Panc1 (cell line): ENCODE measurements at regions not wholly inside any gene's neighbourhood (a gene's known extent, or its start where the extent isn't known, plus 50 kb on each side); places are given as distances from the start of the nearest gene placed in this dataset.
A peak's percentile ranks its signal among the peaks of the same experiment; 100 is the strongest.

Experiments used
- ATAC-seq: fragments of 200-7000 bp; cut with Tn5 transposase; 2 replicates; pipeline ENCODE4 v1.9.1; 2020; ENCODE audit warnings: mild to moderate bottlenecking, moderate library complexity
- BruUV-seq: library from RNA; stranded (reverse); fragments of 400-500 nt; replicated peaks from 2 replicates; lab custom pipeline; 2021; lab: Mats Ljungman, UMichigan
- CTCF ChIA-PET: fragments of 300-600 bp; sonication (Branson Sonifier 250); formaldehyde crosslinking; loops from one replicate; lab custom pipeline; 2022; ENCODE audit warnings: antibody characterized with exemption; lab: Charles Lee
- POLR2A ChIA-PET: fragments of 300-600 bp; sonication (Branson Sonifier 250); formaldehyde crosslinking; loops from one replicate; lab custom pipeline; 2022; ENCODE audit warnings: antibody characterized with exemption; lab: Charles Lee
- DNase-seq: peaks from one replicate; pipeline ENCODE4 v3.0.0-alpha.2; 2010; ENCODE audit warnings: low read depth, low spot score
- H3K27ac ChIP-seq: 2 replicates; pipeline ENCODE4 v1.5.1; 2011; ENCODE audit warnings: mild to moderate bottlenecking, low read length, inconsistent platforms
- H3K27me3 ChIP-seq: fragments of 200-500 bp; sonication (Bioruptor generic); 2 replicates; pipeline ENCODE4 v1.6.0; 2014; ENCODE audit warnings: low read length, inconsistent platforms; ENCODE audit not compliant: control insufficient read depth, insufficient read depth
- H3K36me3 ChIP-seq: fragments of 200-500 bp; sonication (Bioruptor generic); 2 replicates; pipeline ENCODE4 v1.5.1; 2014; ENCODE audit warnings: inconsistent platforms, mild to moderate bottlenecking, low read length, moderate library complexity; ENCODE audit not compliant: control insufficient read depth, insufficient read depth
- H3K4me1 ChIP-seq: 2 replicates; pipeline ENCODE4 v1.5.1; 2011; ENCODE audit warnings: inconsistent platforms, mild to moderate bottlenecking, low read length, moderate library complexity; ENCODE audit not compliant: control insufficient read depth, insufficient read depth
- H3K4me3 ChIP-seq, 2 experiments: 2 replicates each; pipeline ENCODE4 v1.5.1; 2011 to 2012; ENCODE audit warnings: low read depth in 2 of 2, low read length in 2 of 2, mild to moderate bottlenecking in 2 of 2, inconsistent platforms in 1 of 2, moderate library complexity in 1 of 2
- H3K9me3 ChIP-seq: fragments of 200-500 bp; sonication (Bioruptor generic); 2 replicates; pipeline ENCODE4 v1.5.1; 2014; ENCODE audit warnings: low read depth, mild to moderate bottlenecking, inconsistent platforms, low read length, moderate library complexity; ENCODE audit not compliant: control insufficient read depth, insufficient read depth
- POLR2AphosphoS5 ChIP-seq: IDR thresholded peaks from 2 replicates; pipeline ENCODE4 v1.6.1; 2012; ENCODE audit warnings: mild to moderate bottlenecking, low read depth, low read length, moderate library complexity
- SIN3A ChIP-seq: IDR thresholded peaks from 2 replicates; pipeline ENCODE4 v1.6.1; 2012; ENCODE audit warnings: low read depth, mild to moderate bottlenecking, low read length, moderate library complexity, borderline replicate concordance; ENCODE audit not compliant: insufficient read depth
- TCF7L2 ChIP-seq: IDR thresholded peaks from 2 replicates; pipeline ENCODE4 v1.6.1; 2011; ENCODE audit warnings: mild to moderate bottlenecking, low read depth, low read length, inconsistent platforms
- in situ Hi-C: cut with HindIII; loops from 2 replicates; pipeline ENCODE4 v1.10.0; 2016; ENCODE audit warnings: low sequenced_read_pairs, low pct_unique_long_range_greater_than_20kb
- intact Hi-C: fragments of 100-400 bp; cut with micrococcal nuclease; formaldehyde crosslinking; loops from one replicate; pipeline ENCODE4 v1.10.0; 2022; ENCODE audit not compliant: unreplicated experiment
- TF ChIP-seq, protein P1 (sequence below), 2 experiments: IDR thresholded peaks; 2 replicates each; pipeline ENCODE4 v1.6.1; 2011 to 2012; ENCODE audit warnings: low read depth in 2 of 2, control low read depth in 1 of 2, low read length in 1 of 2, mild to moderate bottlenecking in 1 of 2, moderate library complexity in 1 of 2; ENCODE audit not compliant: insufficient read depth in 1 of 2
- TF ChIP-seq, protein P2 (sequence below): fragments of 450-650 bp; IDR thresholded peaks from 2 replicates; pipeline ENCODE4 v1.5.1; 2017; ENCODE audit warnings: mild to moderate bottlenecking

DNA sequence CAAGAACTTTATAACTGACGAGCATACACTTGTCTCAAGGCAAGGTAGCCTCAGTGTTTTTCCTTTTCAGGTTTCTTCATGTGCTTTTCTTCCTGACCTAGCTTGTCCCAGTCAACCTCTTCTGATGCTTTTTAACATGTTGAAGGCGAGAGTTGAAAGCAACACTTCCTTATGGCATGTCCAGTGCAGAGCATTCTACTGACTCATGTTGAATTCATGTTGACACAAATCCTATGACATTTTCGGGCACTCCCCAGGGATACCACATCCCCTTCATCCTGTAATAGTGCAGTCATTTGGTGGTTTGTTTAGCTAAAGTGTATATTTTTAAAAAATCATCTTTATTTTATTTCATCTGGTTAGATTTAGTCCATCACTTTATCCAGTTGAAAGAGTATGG is 75.9 kb upstream of the CBLB start:
- no peaks in the 10 kb centered on the region for H3K9me3 ChIP-seq
- H3K27me3 ChIP-seq = no peaks in the 10 kb centered on the region
- no peak overlapping the region for H3K4me3 ChIP-seq
- ChIA-PET POLR2A (no interaction called here), CTCF (no interaction called here)
- no TSS peak for BruUV-seq
- no peak overlapping the region for H3K27ac ChIP-seq
- no peaks in the 10 kb centered on the region for H3K36me3 ChIP-seq
- TF ChIP-seq POLR2AphosphoS5 (no peak), TCF7L2 (no peak)
- peak; percentile 30 for DNase-seq
- no peak for ATAC-seq
- intact Hi-C loops = no loop called here
- H3K4me1 ChIP-seq = no peaks in the 10 kb centered on the region
- in situ Hi-C loops = no loop called here

DNA sequence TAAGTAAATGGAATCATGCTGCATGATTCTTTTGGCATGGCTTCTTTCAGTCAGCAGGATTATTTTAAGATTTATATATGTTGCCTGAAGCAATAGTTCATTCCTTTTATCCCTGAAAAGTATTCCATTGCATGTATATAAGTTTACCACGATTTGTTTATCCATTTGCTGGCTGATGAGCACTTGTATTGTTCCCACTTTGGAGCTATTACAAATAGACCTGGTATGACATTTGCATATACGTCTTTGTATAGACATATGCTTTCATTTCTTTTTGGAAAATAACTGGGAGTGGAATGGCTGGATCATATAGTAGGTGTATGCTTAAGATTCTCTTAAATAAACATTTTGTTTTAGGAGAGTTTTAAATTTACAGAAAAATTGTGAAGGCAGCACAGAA is 79.3 kb upstream of the CBLB start:
- no TSS peak for BruUV-seq
- Histone ChIP-seq H3K27me3 (no peaks in the 10 kb centered on the region), H3K9me3 (no peaks in the 10 kb centered on the region), H3K27ac (no peak overlapping the region), H3K4me3 (no peak overlapping the region), H3K4me1 (no peaks in the 10 kb centered on the region), H3K36me3 (no peaks in the 10 kb centered on the region)
- ChIA-PET CTCF (no interaction called here), POLR2A (no interaction called here)
- no peak for DNase-seq
- no peak for ATAC-seq
- intact Hi-C loops (no loop called here), in situ Hi-C loops (no loop called here)
- TF ChIP-seq POLR2AphosphoS5 (no peak), SIN3A (no peak), TCF7L2 (no peak)
- TF ChIP-seq, protein P1, sequence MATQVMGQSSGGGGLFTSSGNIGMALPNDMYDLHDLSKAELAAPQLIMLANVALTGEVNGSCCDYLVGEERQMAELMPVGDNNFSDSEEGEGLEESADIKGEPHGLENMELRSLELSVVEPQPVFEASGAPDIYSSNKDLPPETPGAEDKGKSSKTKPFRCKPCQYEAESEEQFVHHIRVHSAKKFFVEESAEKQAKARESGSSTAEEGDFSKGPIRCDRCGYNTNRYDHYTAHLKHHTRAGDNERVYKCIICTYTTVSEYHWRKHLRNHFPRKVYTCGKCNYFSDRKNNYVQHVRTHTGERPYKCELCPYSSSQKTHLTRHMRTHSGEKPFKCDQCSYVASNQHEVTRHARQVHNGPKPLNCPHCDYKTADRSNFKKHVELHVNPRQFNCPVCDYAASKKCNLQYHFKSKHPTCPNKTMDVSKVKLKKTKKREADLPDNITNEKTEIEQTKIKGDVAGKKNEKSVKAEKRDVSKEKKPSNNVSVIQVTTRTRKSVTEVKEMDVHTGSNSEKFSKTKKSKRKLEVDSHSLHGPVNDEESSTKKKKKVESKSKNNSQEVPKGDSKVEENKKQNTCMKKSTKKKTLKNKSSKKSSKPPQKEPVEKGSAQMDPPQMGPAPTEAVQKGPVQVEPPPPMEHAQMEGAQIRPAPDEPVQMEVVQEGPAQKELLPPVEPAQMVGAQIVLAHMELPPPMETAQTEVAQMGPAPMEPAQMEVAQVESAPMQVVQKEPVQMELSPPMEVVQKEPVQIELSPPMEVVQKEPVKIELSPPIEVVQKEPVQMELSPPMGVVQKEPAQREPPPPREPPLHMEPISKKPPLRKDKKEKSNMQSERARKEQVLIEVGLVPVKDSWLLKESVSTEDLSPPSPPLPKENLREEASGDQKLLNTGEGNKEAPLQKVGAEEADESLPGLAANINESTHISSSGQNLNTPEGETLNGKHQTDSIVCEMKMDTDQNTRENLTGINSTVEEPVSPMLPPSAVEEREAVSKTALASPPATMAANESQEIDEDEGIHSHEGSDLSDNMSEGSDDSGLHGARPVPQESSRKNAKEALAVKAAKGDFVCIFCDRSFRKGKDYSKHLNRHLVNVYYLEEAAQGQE (IDR thresholded peaks at IDR 0.05; ENCODE audit: insufficient read depth in 1 of 2, low read depth in 2 of 2, low read length in 1 of 2) = no peak
- TF ChIP-seq, protein P2, sequence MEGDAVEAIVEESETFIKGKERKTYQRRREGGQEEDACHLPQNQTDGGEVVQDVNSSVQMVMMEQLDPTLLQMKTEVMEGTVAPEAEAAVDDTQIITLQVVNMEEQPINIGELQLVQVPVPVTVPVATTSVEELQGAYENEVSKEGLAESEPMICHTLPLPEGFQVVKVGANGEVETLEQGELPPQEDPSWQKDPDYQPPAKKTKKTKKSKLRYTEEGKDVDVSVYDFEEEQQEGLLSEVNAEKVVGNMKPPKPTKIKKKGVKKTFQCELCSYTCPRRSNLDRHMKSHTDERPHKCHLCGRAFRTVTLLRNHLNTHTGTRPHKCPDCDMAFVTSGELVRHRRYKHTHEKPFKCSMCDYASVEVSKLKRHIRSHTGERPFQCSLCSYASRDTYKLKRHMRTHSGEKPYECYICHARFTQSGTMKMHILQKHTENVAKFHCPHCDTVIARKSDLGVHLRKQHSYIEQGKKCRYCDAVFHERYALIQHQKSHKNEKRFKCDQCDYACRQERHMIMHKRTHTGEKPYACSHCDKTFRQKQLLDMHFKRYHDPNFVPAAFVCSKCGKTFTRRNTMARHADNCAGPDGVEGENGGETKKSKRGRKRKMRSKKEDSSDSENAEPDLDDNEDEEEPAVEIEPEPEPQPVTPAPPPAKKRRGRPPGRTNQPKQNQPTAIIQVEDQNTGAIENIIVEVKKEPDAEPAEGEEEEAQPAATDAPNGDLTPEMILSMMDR = no peak

DNA sequence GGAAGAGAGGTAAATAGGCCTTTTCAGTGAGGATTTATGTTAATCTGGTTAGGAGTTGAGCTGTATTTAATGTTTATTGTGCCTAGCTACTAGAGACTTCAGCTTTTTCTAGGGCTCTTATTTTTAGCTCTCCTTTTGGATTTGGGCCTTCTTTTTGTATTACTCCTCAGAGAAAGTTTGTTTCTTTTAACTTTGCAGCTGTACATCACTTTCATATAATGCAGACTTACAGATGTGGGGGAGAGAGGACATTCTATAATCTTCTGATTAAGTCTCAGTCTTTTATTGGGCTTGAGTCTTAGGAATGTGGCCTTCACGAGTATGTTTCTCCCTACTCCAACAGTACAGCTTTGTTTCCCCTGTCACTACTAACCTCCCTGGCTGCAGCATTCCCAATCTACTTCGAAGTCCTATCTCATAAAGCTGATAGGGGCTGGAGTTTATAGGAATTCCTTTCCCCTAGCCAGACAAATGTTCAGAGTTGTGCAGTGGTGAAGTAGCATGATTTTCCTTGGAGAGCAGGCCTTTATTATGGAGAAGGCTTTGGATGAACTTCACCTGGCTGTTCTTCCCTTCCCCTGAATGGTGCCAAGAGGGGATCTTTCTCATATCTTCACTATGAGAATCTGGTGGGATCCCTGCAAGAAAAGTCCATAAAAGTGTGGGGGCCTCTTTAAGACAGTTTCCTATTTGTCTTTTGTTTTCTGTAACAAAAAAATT is 82.2 kb upstream of the CBLB start:
- BruUV-seq = no TSS peak
- H3K27ac ChIP-seq = no peak overlapping the region
- ATAC-seq = no peak
- in situ Hi-C loops (no loop called here), intact Hi-C loops (no loop called here)
- ChIA-PET CTCF (no interaction called here), POLR2A (no interaction called here)
- H3K4me3 ChIP-seq = no peak overlapping the region
- H3K4me1 ChIP-seq = no peaks in the 10 kb centered on the region
- no peaks in the 10 kb centered on the region for H3K36me3 ChIP-seq
- no peaks in the 10 kb centered on the region for H3K9me3 ChIP-seq
- TF ChIP-seq POLR2AphosphoS5 (no peak), SIN3A (no peak), TCF7L2 (no peak)
- TF ChIP-seq, protein P2 = no peak
- TF ChIP-seq, protein P1 (IDR thresholded peaks at IDR 0.05; ENCODE audit: insufficient read depth in 1 of 2, low read depth in 2 of 2, low read length in 1 of 2) = no peak
- no peak for DNase-seq
- H3K27me3 ChIP-seq = no peaks in the 10 kb centered on the region
